ENCODE measurements at regions not wholly inside any gene's neighbourhood (a gene's known extent, or its start where the extent isn't known, plus 50 kb on each side); places are given as distances from the start of the nearest gene placed in this dataset.

GRCh38 chr7:13737563-13737962 is 251.9 kb downstream of the ETV1 start:
- Histone ChIP-seq H3K9me3 (replicated peaks; ENCODE audit: control insufficient read depth, insufficient read depth, low read length) (no peaks in the 10 kb centered on the region), H3K27me3 (ENCODE audit: control insufficient read depth in 2 of 2, insufficient read depth in 2 of 2, low read length in 2 of 2) (no peaks in the 10 kb centered on the region), H3K9ac (replicated peaks; ENCODE audit: extremely low read depth, insufficient read depth, low read length) (no peak overlapping the region), H3K4me2 (ENCODE audit: insufficient read depth, low read length) (no peak overlapping the region), H2AFZ (ENCODE audit: low read depth, low read length) (no peak overlapping the region), H3K4me1 (ENCODE audit: control insufficient read depth, extremely low read depth, insufficient read depth, low read length) (no peaks in the 10 kb centered on the region), H3K4me3 (replicated peaks in 1 of 3; ENCODE audit: insufficient read depth in 1 of 3, low read depth in 1 of 3, low read length in 3 of 3) (no peak overlapping the region), H3K79me2 (ENCODE audit: control insufficient read depth, insufficient read depth, low read length) (no peaks in the 10 kb centered on the region), H3K27ac (ENCODE audit: insufficient read depth, low read depth, low read length) (no peak overlapping the region), H3K36me3 (ENCODE audit: control insufficient read depth in 2 of 2, extremely low read depth in 1 of 2, insufficient read depth in 2 of 2, low read length in 2 of 2) (no peaks in the 10 kb centered on the region), H3K9me1 (replicated peaks; ENCODE audit: control insufficient read depth, extremely low read depth, insufficient read depth, low read length) (no peaks in the 10 kb centered on the region), H4K20me1 (replicated peaks; ENCODE audit: control insufficient read depth, extremely low read depth, insufficient read depth, low read length) (no peaks in the 10 kb centered on the region)
- intact Hi-C loops (cut with micrococcal nuclease): no loop called here
- POLR2A ChIA-PET: no interaction called here
- BruUV-seq (replicated peaks): no TSS peak
- CTCF ChIA-PET: interaction anchor here (1.0 kb wide), 1 partner anchor 11 kb away, joined by 3 read pairs; no protein-coding TSS in a partner anchor
- DNase-seq (ENCODE audit: low read depth, low spot score) (no peak), FAIRE-seq (no peak)
- TF ChIP-seq POLR2A (IDR thresholded peaks at IDR 0.05; ENCODE audit: low read depth, low read length): no peak
- TF ChIP-seq EZH2 (IDR thresholded peaks at IDR 0.05; ENCODE audit: borderline replicate concordance, low read depth, low read length, severe bottlenecking): no peak
- TF ChIP-seq JUN (IDR thresholded peaks at IDR 0.05; ENCODE audit: borderline replicate concordance, insufficient read depth, insufficient read length, low read depth): no peak
- TF ChIP-seq GATA2 (IDR thresholded peaks at IDR 0.05; ENCODE audit: insufficient read depth, insufficient read length, low read depth, low read length): no peak
- TF ChIP-seq MYC (IDR thresholded peaks at IDR 0.05; ENCODE audit: low read depth, low read length): no peak
- dilution Hi-C loops (cut with MboI; ENCODE audit: extremely low pct_ligation_motif_present, low sequenced_read_pairs): no loop called here

- no peaks in the 10 kb centered on the region for H3K79me2 ChIP-seq (ENCODE audit: control insufficient read depth, insufficient read depth, low read length)
- dilution Hi-C loops (cut with MboI; ENCODE audit: extremely low pct_ligation_motif_present, low sequenced_read_pairs): no loop called here
- no peaks in the 10 kb centered on the region for H4K20me1 ChIP-seq (replicated peaks; ENCODE audit: control insufficient read depth, extremely low read depth, insufficient read depth, low read length)
- no peaks in the 10 kb centered on the region for H3K9me3 ChIP-seq (replicated peaks; ENCODE audit: control insufficient read depth, insufficient read depth, low read length)
- H3K9ac ChIP-seq (replicated peaks; ENCODE audit: extremely low read depth, insufficient read depth, low read length): no peak overlapping the region
- DNase-seq (ENCODE audit: low read depth, low spot score) (no peak), FAIRE-seq (no peak)
- H3K4me1 ChIP-seq (ENCODE audit: control insufficient read depth, extremely low read depth, insufficient read depth, low read length): no peaks in the 10 kb centered on the region
- no peaks in the 10 kb centered on the region for H3K36me3 ChIP-seq (ENCODE audit: control insufficient read depth in 2 of 2, extremely low read depth in 1 of 2, insufficient read depth in 2 of 2, low read length in 2 of 2)
- POLR2A ChIA-PET: no interaction called here
- no peaks in the 10 kb centered on the region for H3K9me1 ChIP-seq (replicated peaks; ENCODE audit: control insufficient read depth, extremely low read depth, insufficient read depth, low read length)
- no peak overlapping the region for H2AFZ ChIP-seq (ENCODE audit: low read depth, low read length)
- BruUV-seq (replicated peaks): no TSS peak
- CTCF ChIA-PET: interaction anchor here (0.7 to 1.2 kb wide), 8 partner anchors 8 to 950 kb away, joined by 3 to 4 read pairs (median 4); no protein-coding TSS in a partner anchor
- no peak overlapping the region for H3K4me2 ChIP-seq (ENCODE audit: insufficient read depth, low read length)
- intact Hi-C loops (cut with micrococcal nuclease): loop anchor here (1.0 kb wide), 1 partner anchor 462 kb away; no protein-coding TSS in a partner anchor
- H3K4me3 ChIP-seq (replicated peaks in 1 of 3; ENCODE audit: insufficient read depth in 1 of 3, low read depth in 1 of 3, low read length in 3 of 3): no peak overlapping the region
- H3K27ac ChIP-seq (ENCODE audit: insufficient read depth, low read depth, low read length): no peak overlapping the region
- no peaks in the 10 kb centered on the region for H3K27me3 ChIP-seq (ENCODE audit: control insufficient read depth in 2 of 2, insufficient read depth in 2 of 2, low read length in 2 of 2)
- TF ChIP-seq GATA2 (IDR thresholded peaks at IDR 0.05; ENCODE audit: insufficient read depth, insufficient read length, low read depth, low read length): no peak
- no peak for TF ChIP-seq POLR2A (IDR thresholded peaks at IDR 0.05; ENCODE audit: low read depth, low read length)
- no peak for TF ChIP-seq FOS (IDR thresholded peaks at IDR 0.05; ENCODE audit: borderline replicate concordance, insufficient read depth, low read length)
- TF ChIP-seq EZH2 (IDR thresholded peaks at IDR 0.05; ENCODE audit: borderline replicate concordance, low read depth, low read length, severe bottlenecking): no peak
- TF ChIP-seq JUN (IDR thresholded peaks at IDR 0.05; ENCODE audit: borderline replicate concordance, insufficient read depth, insufficient read length, low read depth): no peak
Measured at GRCh38 chr7:13742126-13742525, 247.3 kb downstream of the ETV1 start.

Data from endothelial cell of umbilical vein (primary cell).